ENCODE measurements at regions not wholly inside any gene's neighbourhood (a gene's known extent, or its start where the extent isn't known, plus 50 kb on each side); places are given as distances from the start of the nearest gene placed in this dataset.

GRCh38 chr10:33045421-33045820 lies 87.4 kb upstream of the ITGB1 start:
- no peaks in the 10 kb centered on the region for H3K79me2 ChIP-seq (ENCODE audit: insufficient read depth, low read length)
- no peak overlapping the region for H2BK12ac ChIP-seq (ENCODE audit: insufficient read length, low read depth, low read length)
- Mint-ChIP-seq H3K4me3 (no peak overlapping the region), H3K36me3 (ENCODE audit: insufficient read depth in 1 of 3, low read depth in 3 of 3) (no peaks in the 10 kb centered on the region), H3K9me3 (peaks cover 0 to 2% of the 10 kb centered on the region in 2 experiments; a peak in 2 of 5 replicates), H3K4me1 (peaks cover 34 to 37% of the 10 kb centered on the region in 2 experiments), H3K27ac (no peak overlapping the region), H3K27me3 (ENCODE audit: low read depth) (no peaks in the 10 kb centered on the region)
- H3K79me1 ChIP-seq (ENCODE audit: insufficient read depth, low read depth, low read length, poor library complexity, severe bottlenecking), result no peaks in the 10 kb centered on the region
- no peak for DNase-seq
- no peak overlapping the region for H2BK5ac ChIP-seq (ENCODE audit: insufficient read length, low read length)
- no peak overlapping the region for H4K5ac ChIP-seq (ENCODE audit: insufficient read length, low read depth, low read length)
- no CpG with 5 or more reads among the region's 2 CpGs for WGBS (ENCODE audit: extremely low coverage, insufficient read length, low lambda C conversion rate)
- H3K18ac ChIP-seq (ENCODE audit: insufficient read length, low read depth, low read length), result no peak overlapping the region
- H3K56ac ChIP-seq (ENCODE audit: insufficient read length, low read depth, low read length), result no peak overlapping the region
- H3K14ac ChIP-seq (ENCODE audit: insufficient read depth, low read length), result no peak overlapping the region
- H3K27ac ChIP-seq (ENCODE audit: insufficient read length, low read depth, low read length), result no peak overlapping the region
- no peaks in the 10 kb centered on the region for H4K20me1 ChIP-seq (ENCODE audit: control insufficient read depth, insufficient read depth, insufficient read length)
- no peak overlapping the region for H3K4ac ChIP-seq (ENCODE audit: low read depth, low read length)
- no peaks in the 10 kb centered on the region for H3K9me3 ChIP-seq (ENCODE audit: control insufficient read depth, low read depth, low read length)
- no peak overlapping the region for H2BK120ac ChIP-seq (ENCODE audit: low read depth, low read length, poor library complexity, severe bottlenecking)
- TF ChIP-seq CTCF (conservative IDR thresholded peaks at IDR 0.05), result no peak
- H2BK15ac ChIP-seq (ENCODE audit: low read depth, low read length), result no peak overlapping the region
- no peak overlapping the region for H4K91ac ChIP-seq (ENCODE audit: insufficient read length, low read depth, low read length)
- H3K9ac ChIP-seq (ENCODE audit: extremely low read depth, insufficient read length, low read length), result no peak overlapping the region
- no peaks in the 10 kb centered on the region for H3K27me3 ChIP-seq (ENCODE audit: insufficient read depth, low read length)
- H3K4me2 ChIP-seq (ENCODE audit: insufficient read depth, insufficient read length, low read length), result no peak overlapping the region
- H3K4me1 ChIP-seq (ENCODE audit: insufficient read depth, low read length), result peaks cover 11% of the 10 kb centered on the region
- no peak overlapping the region for H3T11ph ChIP-seq (ENCODE audit: low read length)
- H2AK5ac ChIP-seq (ENCODE audit: insufficient read length, low read length), result no peak overlapping the region
- H2BK20ac ChIP-seq (ENCODE audit: low read depth, low read length, poor library complexity, severe bottlenecking), result no peak overlapping the region
- H4K8ac ChIP-seq (replicated peaks; ENCODE audit: insufficient read length, low read depth, low read length), result no peak overlapping the region
- no peak overlapping the region for H3K23ac ChIP-seq (ENCODE audit: insufficient read length, low read depth, low read length)
- no peak overlapping the region for H2AFZ ChIP-seq (ENCODE audit: low read length)
- H3K23me2 ChIP-seq (ENCODE audit: insufficient read length, low read depth, low read length, poor library complexity, severe bottlenecking), result no peaks in the 10 kb centered on the region

Measured in H9 (cell line).